Left lung (tissue), 4 donors: ENCODE measurements at regions not wholly inside any gene's neighbourhood (a gene's known extent, or its start where the extent isn't known, plus 50 kb on each side); places are given as distances from the start of the nearest gene placed in this dataset.

Source experiments
- ATAC-seq: fragments of 200-7000 bp; cut with Tn5 transposase; one replicate; pipeline ENCODE4 v1.9.1; 2020; ENCODE audit warnings: moderate library complexity
- DNase-seq, 4 donors: peaks; one replicate each; pipeline ENCODE4 v3.0.0-alpha.2; 2013 to 2020
- H3K27ac ChIP-seq, 2 donors: fragments of 200-600 bp; sonication (generic) in 1 of 2; one replicate each; pipeline versions ENCODE4 v1.5.0 to v1.8.0; 2020 to 2021
- H3K27me3 ChIP-seq, 2 donors: fragments of 200-600 bp; sonication (generic) in 1 of 2; one replicate each; pipeline versions ENCODE4 v1.5.0 to v1.8.0; 2020 to 2021
- H3K36me3 ChIP-seq, 2 donors: fragments of 200-600 bp; sonication (generic) in 1 of 2; one replicate each; pipeline versions ENCODE4 v1.5.0 to v1.8.0; 2020 to 2021
- H3K4me1 ChIP-seq, 2 donors: fragments of 200-600 bp; one replicate each; pipeline ENCODE4 v1.8.0; 2021
- H3K4me3 ChIP-seq, 2 donors: fragments of 200-600 bp; sonication (generic) in 1 of 2; one replicate each; pipeline versions ENCODE4 v1.5.0 to v1.8.0; 2020 to 2021; ENCODE audit warnings: mild to moderate bottlenecking in 1 of 2
- H3K9me3 ChIP-seq, 2 donors: fragments of 200-600 bp; sonication (generic) in 1 of 2; one replicate each; pipeline versions ENCODE4 v1.5.0 to v1.8.0; 2020 to 2021
- intact Hi-C, 2 donors: fragments of 100-400 bp; cut with DNase I; formaldehyde crosslinking; loops; one replicate each; pipeline versions ENCODE4 v1.11.2 to v1.14.2; 2022
- TF ChIP-seq, protein P1 (sequence below), 2 donors: fragments of 200-600 bp; sonication (generic) in 1 of 2; IDR thresholded peaks; one replicate each; pipeline versions ENCODE4 v1.5.0 to v1.8.0; 2021; ENCODE audit warnings: antibody characterized with exemption in 2 of 2
- donor health status: DM: no; HTN: yes; CAD: no.
- donor health status: DM: no; HTN: no; CAD: no.

- TF ChIP-seq, protein P1, sequence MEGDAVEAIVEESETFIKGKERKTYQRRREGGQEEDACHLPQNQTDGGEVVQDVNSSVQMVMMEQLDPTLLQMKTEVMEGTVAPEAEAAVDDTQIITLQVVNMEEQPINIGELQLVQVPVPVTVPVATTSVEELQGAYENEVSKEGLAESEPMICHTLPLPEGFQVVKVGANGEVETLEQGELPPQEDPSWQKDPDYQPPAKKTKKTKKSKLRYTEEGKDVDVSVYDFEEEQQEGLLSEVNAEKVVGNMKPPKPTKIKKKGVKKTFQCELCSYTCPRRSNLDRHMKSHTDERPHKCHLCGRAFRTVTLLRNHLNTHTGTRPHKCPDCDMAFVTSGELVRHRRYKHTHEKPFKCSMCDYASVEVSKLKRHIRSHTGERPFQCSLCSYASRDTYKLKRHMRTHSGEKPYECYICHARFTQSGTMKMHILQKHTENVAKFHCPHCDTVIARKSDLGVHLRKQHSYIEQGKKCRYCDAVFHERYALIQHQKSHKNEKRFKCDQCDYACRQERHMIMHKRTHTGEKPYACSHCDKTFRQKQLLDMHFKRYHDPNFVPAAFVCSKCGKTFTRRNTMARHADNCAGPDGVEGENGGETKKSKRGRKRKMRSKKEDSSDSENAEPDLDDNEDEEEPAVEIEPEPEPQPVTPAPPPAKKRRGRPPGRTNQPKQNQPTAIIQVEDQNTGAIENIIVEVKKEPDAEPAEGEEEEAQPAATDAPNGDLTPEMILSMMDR (IDR thresholded peaks at IDR 0.05): peak; percentile 41 to 56
- Histone ChIP-seq H3K9me3 (no peaks in the 10 kb centered on the region), H3K27me3 (peaks cover 0 to 36% of the 10 kb centered on the region in 2 donors), H3K36me3 (no peaks in the 10 kb centered on the region), H3K4me1 (no peaks in the 10 kb centered on the region), H3K27ac (no peak overlapping the region), H3K4me3 (no peak overlapping the region)
- ATAC-seq (peak; percentile 88), DNase-seq (peak in 1 of 4 donors; percentile 22)
- intact Hi-C loops: no loop called here
Observed at GRCh38 chr14:98138666-98139065, 1133.3 kb downstream of the BCL11B start.

DNA sequence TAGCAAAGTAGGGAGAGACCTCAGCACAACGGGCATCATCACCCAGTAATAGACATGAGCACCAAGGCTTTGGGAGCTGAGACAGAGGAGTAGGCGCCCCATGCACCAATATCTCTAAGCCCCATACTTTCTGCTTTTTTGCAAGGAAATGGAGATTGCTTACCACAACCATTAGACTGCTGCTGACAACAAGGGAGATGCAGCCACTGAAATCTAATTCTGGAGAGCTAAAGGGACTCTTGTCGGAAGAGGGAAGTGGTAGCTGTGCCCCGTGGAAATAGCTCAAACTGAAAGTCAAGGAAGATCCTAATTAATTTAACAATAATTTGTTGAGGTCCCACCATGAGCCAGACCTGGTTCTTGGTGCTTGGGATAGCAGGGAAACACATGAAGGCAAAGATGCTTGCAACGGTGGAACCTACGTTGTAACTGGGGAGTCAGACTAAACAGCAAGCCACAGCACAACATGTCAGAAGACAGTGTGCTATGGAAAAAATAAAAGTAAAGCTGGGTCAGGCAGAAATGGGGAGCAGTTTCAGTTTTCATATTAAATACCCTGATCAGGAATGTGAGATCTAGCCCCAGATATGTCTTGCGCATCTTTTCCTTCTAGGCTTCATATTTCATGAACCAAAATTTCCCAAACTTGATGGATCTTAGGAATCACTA lies 1131.0 kb downstream of the BCL11B start:
- TF ChIP-seq, protein P1 (IDR thresholded peaks at IDR 0.05): no peak
- H3K4me3 ChIP-seq: no peak overlapping the region
- DNase-seq (no peak), ATAC-seq (no peak)
- no peaks in the 10 kb centered on the region for H3K9me3 ChIP-seq
- H3K27me3 ChIP-seq: peaks cover 0 to 28% of the 10 kb centered on the region in 2 donors
- H3K27ac ChIP-seq: no peak overlapping the region
- intact Hi-C loops: no loop called here
- no peaks in the 10 kb centered on the region for H3K36me3 ChIP-seq
- H3K4me1 ChIP-seq: no peaks in the 10 kb centered on the region

DNA sequence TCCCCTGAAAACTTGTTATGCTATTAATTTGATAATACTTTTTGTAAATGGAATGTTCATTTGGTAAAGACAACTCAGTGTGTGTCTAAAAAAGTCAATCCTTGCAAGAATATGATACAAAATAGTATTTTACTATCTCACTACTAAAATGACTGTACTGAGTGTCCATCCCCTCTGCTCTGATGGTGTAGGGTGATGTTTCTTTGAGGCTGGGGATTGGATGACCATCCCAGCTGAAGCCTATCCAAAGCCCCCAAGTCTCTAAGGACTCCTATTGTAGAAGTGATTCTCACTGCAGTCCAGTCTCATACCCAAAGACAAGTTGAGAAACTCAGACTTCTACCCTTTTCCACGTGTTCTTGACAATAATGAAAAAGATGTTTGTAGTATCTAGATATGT lies 1128.4 kb downstream of the BCL11B start:
- H3K4me1 ChIP-seq: no peaks in the 10 kb centered on the region
- TF ChIP-seq, protein P1 (IDR thresholded peaks at IDR 0.05): no peak
- H3K27me3 ChIP-seq: peaks cover 0 to 4% of the 10 kb centered on the region in 2 donors
- intact Hi-C loops: no loop called here
- ATAC-seq (no peak), DNase-seq (no peak)
- no peak overlapping the region for H3K27ac ChIP-seq
- H3K36me3 ChIP-seq: no peaks in the 10 kb centered on the region
- H3K9me3 ChIP-seq: no peaks in the 10 kb centered on the region
- H3K4me3 ChIP-seq: no peak overlapping the region

DNA sequence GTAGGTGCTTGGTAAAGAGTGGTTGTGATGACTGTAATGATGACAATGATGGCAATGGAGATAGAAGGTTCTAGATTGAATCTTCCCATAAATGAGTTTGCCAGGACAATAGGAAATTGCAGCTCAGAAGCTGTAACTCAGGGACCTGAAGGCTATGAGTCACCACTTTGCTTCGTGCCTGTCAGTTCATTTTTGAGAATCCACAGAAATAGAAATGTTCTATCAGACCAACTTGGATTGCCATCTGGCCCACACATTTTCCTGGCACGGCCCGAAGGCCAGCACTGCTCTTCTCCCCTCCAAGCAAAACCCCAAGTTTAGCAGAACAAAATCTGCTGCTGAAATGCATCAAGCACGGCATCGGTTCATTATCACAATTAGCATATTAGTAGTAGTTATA lies 1127.0 kb downstream of the BCL11B start:
- Histone ChIP-seq H3K4me1 (no peaks in the 10 kb centered on the region), H3K27ac (no peak overlapping the region), H3K9me3 (no peaks in the 10 kb centered on the region), H3K4me3 (no peak overlapping the region), H3K36me3 (no peaks in the 10 kb centered on the region), H3K27me3 (no peaks in the 10 kb centered on the region)
- TF ChIP-seq, protein P1 (IDR thresholded peaks at IDR 0.05): no peak
- intact Hi-C loops: no loop called here
- ATAC-seq (no peak), DNase-seq (no peak)

GRCh38 chr14:98146416-98146815 lies 1125.6 kb downstream of the BCL11B start:
- no peaks in the 10 kb centered on the region for H3K9me3 ChIP-seq
- intact Hi-C loops: no loop called here
- H3K27ac ChIP-seq: no peak overlapping the region
- ATAC-seq (no peak), DNase-seq (no peak)
- no peaks in the 10 kb centered on the region for H3K36me3 ChIP-seq
- H3K4me3 ChIP-seq: no peak overlapping the region
- TF ChIP-seq, protein P1 (IDR thresholded peaks at IDR 0.05): no peak
- H3K27me3 ChIP-seq: no peaks in the 10 kb centered on the region
- H3K4me1 ChIP-seq: no peaks in the 10 kb centered on the region
